ENCODE measurements at regions not wholly inside any gene's neighbourhood (a gene's known extent, or its start where the extent isn't known, plus 50 kb on each side); places are given as distances from the start of the nearest gene placed in this dataset.
A peak's percentile ranks its signal among the peaks of the same experiment; 100 is the strongest.

DNA sequence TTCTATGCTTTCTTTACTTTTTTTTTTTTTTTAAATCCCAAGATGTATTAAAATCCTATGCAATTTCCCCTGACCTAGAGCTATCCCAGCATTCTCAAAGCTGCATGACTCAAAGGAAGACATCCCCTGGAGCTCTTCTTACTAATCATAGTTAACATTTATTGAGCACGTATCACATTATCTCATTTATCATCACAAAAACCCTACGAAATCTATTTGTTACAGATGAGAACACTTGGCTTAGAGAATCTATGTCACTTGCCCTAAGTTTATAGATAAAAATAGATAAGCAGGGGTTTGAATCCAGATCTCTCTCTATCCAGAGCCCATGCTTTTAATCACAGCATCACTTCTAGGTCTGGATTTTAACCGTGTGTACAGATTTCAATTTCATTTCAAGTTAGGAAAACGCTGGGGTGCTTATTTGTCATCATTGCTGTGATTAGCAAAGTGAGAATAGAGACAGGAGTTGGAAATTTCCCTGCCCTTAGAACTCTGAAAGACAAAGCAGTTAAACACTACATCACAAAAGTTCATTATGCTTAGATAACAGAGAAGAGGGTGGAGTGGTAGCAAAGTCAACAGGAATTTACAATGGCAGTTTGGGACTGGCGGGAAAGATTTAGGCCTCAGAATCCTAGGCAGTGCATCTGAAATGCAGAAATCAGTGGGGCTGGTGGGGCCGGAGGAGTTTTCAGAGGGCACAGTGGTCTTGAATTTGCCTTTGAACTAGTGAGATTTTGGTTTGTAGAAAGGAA lies 177.7 kb upstream of the FRMD6 start:
- DNase-seq (ENCODE audit: insufficient read length, low spot score) (no peak), FAIRE-seq (no peak)
- TF ChIP-seq POU2F2 (IDR thresholded peaks at IDR 0.05; ENCODE audit: low read depth, low read length), result no peak
- no peak for TF ChIP-seq POLR2AphosphoS5 (IDR thresholded peaks at IDR 0.05; ENCODE audit: low read depth, low read length)
- TF ChIP-seq SPI1 (IDR thresholded peaks at IDR 0.05; ENCODE audit: low read depth, low read length), result no peak
- no peak for TF ChIP-seq POLR2A (IDR thresholded peaks at IDR 0.05; ENCODE audit: low read depth, low read length)
- no peak for TF ChIP-seq TAF1 (IDR thresholded peaks at IDR 0.05; ENCODE audit: low read depth, low read length)
- TF ChIP-seq PAX5 (IDR thresholded peaks at IDR 0.05; ENCODE audit: insufficient read depth, low read length, severe bottlenecking), result no peak

DNA sequence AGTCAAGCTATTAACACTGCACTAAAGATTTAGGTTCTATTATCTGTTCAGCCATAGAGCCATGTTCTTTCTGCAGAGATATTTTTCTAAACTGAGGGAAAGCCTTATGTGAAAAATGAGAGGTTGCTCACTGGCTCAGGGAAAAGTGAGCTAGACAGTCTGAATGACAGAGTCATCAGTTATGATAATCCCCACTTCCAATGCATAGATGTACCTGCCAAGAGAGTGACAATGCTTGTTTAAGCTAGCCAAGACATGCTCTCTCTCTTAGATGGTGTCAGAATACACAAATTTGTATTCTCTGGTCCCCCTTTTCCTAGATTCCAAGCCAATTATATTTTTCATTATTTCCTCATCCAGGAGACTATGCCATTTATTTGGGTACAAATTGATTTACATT lies 176.9 kb upstream of the FRMD6 start:
- DNase-seq (ENCODE audit: insufficient read length, low spot score) (no peak), FAIRE-seq (no peak)
- no peak for TF ChIP-seq TAF1 (IDR thresholded peaks at IDR 0.05; ENCODE audit: low read depth, low read length)
- no peak for TF ChIP-seq SPI1 (IDR thresholded peaks at IDR 0.05; ENCODE audit: low read depth, low read length)
- TF ChIP-seq POLR2AphosphoS5 (IDR thresholded peaks at IDR 0.05; ENCODE audit: low read depth, low read length), result no peak
- TF ChIP-seq POU2F2 (IDR thresholded peaks at IDR 0.05; ENCODE audit: low read depth, low read length), result no peak
- TF ChIP-seq POLR2A (IDR thresholded peaks at IDR 0.05; ENCODE audit: low read depth, low read length), result no peak
- no peak for TF ChIP-seq PAX5 (IDR thresholded peaks at IDR 0.05; ENCODE audit: insufficient read depth, low read length, severe bottlenecking)

DNA sequence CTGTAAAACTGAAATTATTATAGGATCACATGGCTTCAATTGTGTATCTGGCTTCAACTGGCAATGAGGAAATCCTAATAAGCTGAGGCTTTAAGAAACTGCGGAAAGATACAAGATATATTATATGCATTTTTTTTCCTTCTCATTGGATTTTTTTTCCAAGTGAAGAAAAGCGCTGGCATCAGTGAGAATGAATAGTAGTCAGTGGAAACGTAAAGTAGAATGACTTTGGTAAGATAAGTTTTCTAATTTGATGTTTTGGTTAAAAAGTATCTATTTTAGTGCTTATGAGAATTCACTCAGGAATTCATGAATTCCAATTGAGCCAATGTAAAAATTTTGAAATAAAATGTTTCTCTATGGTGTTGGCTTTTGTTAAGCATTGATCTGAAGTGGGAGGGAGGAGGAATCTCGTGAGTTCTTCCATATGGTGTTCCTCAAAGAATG lies 173.5 kb upstream of the FRMD6 start:
- no peak for FAIRE-seq
- DNase-seq (ENCODE audit: insufficient read length, low spot score), result no peak
- no peak for TF ChIP-seq PAX5 (IDR thresholded peaks at IDR 0.05; ENCODE audit: insufficient read depth, low read length, severe bottlenecking)
- no peak for TF ChIP-seq POLR2A (IDR thresholded peaks at IDR 0.05; ENCODE audit: low read depth, low read length)
- no peak for TF ChIP-seq SPI1 (IDR thresholded peaks at IDR 0.05; ENCODE audit: low read depth, low read length)
- no peak for TF ChIP-seq TAF1 (IDR thresholded peaks at IDR 0.05; ENCODE audit: low read depth, low read length)
- TF ChIP-seq POU2F2 (IDR thresholded peaks at IDR 0.05; ENCODE audit: low read depth, low read length), result no peak
- no peak for TF ChIP-seq POLR2AphosphoS5 (IDR thresholded peaks at IDR 0.05; ENCODE audit: low read depth, low read length)

DNA sequence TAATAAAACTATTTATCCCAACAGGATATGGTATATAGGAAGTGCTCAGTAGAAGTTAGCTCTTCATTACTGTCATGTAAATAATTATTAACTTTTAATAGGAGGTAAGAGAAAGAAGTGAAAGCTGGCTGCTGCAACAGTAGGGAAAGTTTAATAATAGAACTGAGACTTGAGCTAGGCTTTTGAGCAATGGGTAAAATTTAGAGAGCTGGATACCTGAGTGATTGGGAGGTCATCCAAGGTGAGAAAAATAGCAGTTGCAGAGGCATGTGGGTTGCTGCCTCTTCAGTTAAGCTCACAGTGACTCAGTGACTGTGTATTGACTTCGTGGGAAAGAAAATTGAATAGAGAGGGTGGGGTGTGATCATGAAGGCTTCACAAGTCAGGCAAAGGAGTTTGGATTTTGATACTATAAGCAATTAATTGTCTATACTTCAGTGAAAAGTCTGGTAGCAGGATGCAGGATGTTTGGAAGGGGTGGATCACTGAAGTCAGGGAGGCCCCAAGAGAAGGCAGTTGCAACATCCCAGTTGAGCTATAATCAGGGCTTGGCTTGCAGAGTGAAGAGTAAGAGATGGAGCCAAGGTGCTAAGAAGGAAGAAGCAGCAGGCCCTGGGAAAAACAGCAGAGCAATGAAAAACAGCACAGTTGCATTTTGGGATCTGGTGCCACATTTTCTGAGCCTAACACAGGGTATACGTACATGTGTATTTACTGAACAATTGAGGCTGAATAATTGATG lies 172.0 kb upstream of the FRMD6 start:
- FAIRE-seq, result no peak
- no peak for TF ChIP-seq POLR2A (IDR thresholded peaks at IDR 0.05; ENCODE audit: low read depth, low read length)
- no peak for TF ChIP-seq POLR2AphosphoS5 (IDR thresholded peaks at IDR 0.05; ENCODE audit: low read depth, low read length)
- no peak for TF ChIP-seq TAF1 (IDR thresholded peaks at IDR 0.05; ENCODE audit: low read depth, low read length)
- no peak for TF ChIP-seq SPI1 (IDR thresholded peaks at IDR 0.05; ENCODE audit: low read depth, low read length)
- no peak for TF ChIP-seq POU2F2 (IDR thresholded peaks at IDR 0.05; ENCODE audit: low read depth, low read length)
- TF ChIP-seq PAX5 (IDR thresholded peaks at IDR 0.05; ENCODE audit: insufficient read depth, low read length, severe bottlenecking), result no peak
- no peak for DNase-seq (ENCODE audit: insufficient read length, low spot score)

DNA sequence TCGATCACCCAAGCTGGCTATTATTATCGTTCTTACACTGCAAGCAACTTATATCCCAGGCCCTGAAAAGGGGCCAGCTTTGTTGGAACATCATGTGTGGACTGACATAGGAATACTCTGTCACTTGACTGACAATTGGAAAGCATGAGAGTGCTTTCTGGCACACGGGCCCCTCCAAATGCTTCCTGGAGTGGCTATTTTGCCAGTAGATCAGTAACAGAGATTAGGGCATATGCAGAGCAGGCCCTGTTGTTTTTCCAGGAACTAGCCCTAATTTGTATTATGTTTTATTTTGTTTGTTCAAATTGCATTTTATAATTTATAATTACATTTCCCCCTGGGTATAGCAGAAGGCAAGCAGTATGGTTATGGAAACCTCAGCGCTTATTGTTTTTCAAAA lies 170.1 kb upstream of the FRMD6 start:
- no peak for TF ChIP-seq POLR2A (IDR thresholded peaks at IDR 0.05; ENCODE audit: low read depth, low read length)
- no peak for TF ChIP-seq POU2F2 (IDR thresholded peaks at IDR 0.05; ENCODE audit: low read depth, low read length)
- no peak for TF ChIP-seq TAF1 (IDR thresholded peaks at IDR 0.05; ENCODE audit: low read depth, low read length)
- TF ChIP-seq POLR2AphosphoS5 (IDR thresholded peaks at IDR 0.05; ENCODE audit: low read depth, low read length), result no peak
- no peak for TF ChIP-seq SPI1 (IDR thresholded peaks at IDR 0.05; ENCODE audit: low read depth, low read length)
- no peak for TF ChIP-seq PAX5 (IDR thresholded peaks at IDR 0.05; ENCODE audit: insufficient read depth, low read length, severe bottlenecking)
- DNase-seq (ENCODE audit: insufficient read length, low spot score), result no peak
- FAIRE-seq, result no peak

DNA sequence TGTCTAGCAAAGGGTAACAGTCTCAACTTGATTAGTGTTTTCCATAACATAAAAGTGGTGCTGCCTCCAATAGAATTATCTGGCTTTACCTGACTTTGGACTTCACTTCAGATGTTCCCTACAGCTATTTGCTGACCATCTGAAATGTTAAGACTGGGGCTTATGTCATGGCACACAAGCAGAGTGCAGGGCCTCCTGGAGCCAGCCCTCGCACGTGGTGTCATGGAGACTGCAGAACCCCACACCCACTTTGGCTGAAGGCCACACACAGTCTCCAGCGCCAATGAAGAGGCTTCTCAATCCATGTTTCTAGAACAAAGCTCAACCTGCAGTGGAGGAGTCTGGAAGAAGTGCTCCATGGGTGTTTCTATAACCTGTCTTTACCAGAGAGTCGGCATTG lies 169.6 kb upstream of the FRMD6 start:
- no peak for FAIRE-seq

DNA sequence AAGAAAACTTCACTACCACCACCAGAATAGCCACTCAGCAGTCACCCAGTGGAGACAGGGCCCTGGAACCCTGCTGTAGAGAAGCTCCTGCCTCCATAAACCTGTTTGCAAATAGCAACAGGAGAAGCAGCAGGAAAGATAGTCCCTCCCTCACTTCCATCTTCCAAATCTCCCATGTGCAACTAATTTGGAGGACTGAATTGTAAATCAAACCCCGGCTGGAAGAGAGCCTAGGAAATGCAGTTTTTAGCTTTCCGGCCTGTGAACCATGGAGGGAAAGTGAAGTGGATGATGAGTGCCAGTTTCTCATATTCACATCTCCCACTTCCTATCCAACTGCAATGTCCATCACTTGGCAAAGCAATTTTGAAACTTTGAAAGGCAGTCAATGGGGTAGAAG lies 167.2 kb upstream of the FRMD6 start:
- FAIRE-seq, result no peak
- no peak for DNase-seq (ENCODE audit: insufficient read length, low spot score)
- TF ChIP-seq SPI1 (IDR thresholded peaks at IDR 0.05; ENCODE audit: low read depth, low read length) (no peak), POLR2A (IDR thresholded peaks at IDR 0.05; ENCODE audit: low read depth, low read length) (no peak), TAF1 (IDR thresholded peaks at IDR 0.05; ENCODE audit: low read depth, low read length) (no peak), PAX5 (IDR thresholded peaks at IDR 0.05; ENCODE audit: insufficient read depth, low read length, severe bottlenecking) (no peak), POLR2AphosphoS5 (IDR thresholded peaks at IDR 0.05; ENCODE audit: low read depth, low read length) (no peak), POU2F2 (IDR thresholded peaks at IDR 0.05; ENCODE audit: low read depth, low read length) (no peak)

More for the DNA sequence above, 169.6 kb upstream of the FRMD6 start:
- no peak for DNase-seq (ENCODE audit: insufficient read length, low spot score)
- TF ChIP-seq POU2F2 (IDR thresholded peaks at IDR 0.05; ENCODE audit: low read depth, low read length) (no peak), POLR2A (IDR thresholded peaks at IDR 0.05; ENCODE audit: low read depth, low read length) (no peak), PAX5 (IDR thresholded peaks at IDR 0.05; ENCODE audit: insufficient read depth, low read length, severe bottlenecking) (no peak), POLR2AphosphoS5 (IDR thresholded peaks at IDR 0.05; ENCODE audit: low read depth, low read length) (no peak), SPI1 (IDR thresholded peaks at IDR 0.05; ENCODE audit: low read depth, low read length) (no peak), TAF1 (IDR thresholded peaks at IDR 0.05; ENCODE audit: low read depth, low read length) (no peak)

DNA sequence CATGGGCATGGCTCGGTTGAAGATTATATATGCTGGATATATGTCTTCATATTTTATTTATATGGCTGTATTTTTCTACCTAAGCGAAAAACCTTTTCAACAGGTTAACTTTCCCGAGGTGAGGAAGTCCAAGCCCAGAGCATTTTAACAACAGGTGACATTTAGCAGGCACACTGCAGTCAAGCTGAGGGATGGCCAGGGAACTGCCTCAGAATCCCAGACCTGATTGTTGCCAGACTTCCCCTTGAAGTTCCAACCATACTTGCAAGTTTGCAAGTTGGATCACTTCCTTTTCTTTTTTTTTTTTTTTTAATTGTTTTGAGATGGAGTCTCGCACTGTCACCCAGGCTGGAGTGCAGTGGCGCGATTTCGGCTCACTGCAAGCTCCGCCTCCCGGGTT lies 166.0 kb upstream of the FRMD6 start:
- FAIRE-seq, result no peak
- no peak for DNase-seq (ENCODE audit: insufficient read length, low spot score)

DNA sequence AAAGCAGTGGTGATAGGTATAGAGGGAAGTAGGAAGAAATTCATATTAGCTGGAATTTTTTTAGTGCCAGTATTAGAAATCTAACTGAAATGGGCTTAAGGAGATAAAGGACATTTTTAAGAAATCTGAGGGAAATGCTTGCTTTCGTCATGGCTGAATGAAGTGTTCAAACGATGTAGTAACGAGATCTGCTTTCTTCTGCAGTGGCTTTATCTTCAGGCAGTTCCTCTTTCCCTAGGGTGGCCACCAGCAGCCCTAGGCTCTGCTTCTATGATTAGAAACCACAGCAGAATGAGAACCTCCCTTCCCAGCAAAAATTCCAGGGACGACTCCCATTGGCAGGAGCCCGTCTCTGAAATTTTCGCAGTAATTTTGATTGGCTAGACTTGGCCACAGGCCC lies 163.9 kb upstream of the FRMD6 start:
- no peak for DNase-seq (ENCODE audit: insufficient read length, low spot score)
- FAIRE-seq, result no peak
- 0 out of 2 replicates have a peak, but pooled peaks have one; percentile 12 for TF ChIP-seq SPI1 (IDR thresholded peaks at IDR 0.05; ENCODE audit: low read depth, low read length)
- no peak for TF ChIP-seq POU2F2 (IDR thresholded peaks at IDR 0.05; ENCODE audit: low read depth, low read length)
- no peak for TF ChIP-seq POLR2AphosphoS5 (IDR thresholded peaks at IDR 0.05; ENCODE audit: low read depth, low read length)
- no peak for TF ChIP-seq TAF1 (IDR thresholded peaks at IDR 0.05; ENCODE audit: low read depth, low read length)

More for the DNA sequence above, 166.0 kb upstream of the FRMD6 start:
- TF ChIP-seq TAF1 (IDR thresholded peaks at IDR 0.05; ENCODE audit: low read depth, low read length) (no peak), SPI1 (IDR thresholded peaks at IDR 0.05; ENCODE audit: low read depth, low read length) (no peak), POU2F2 (IDR thresholded peaks at IDR 0.05; ENCODE audit: low read depth, low read length) (no peak), PAX5 (IDR thresholded peaks at IDR 0.05; ENCODE audit: insufficient read depth, low read length, severe bottlenecking) (no peak), POLR2AphosphoS5 (IDR thresholded peaks at IDR 0.05; ENCODE audit: low read depth, low read length) (no peak), POLR2A (IDR thresholded peaks at IDR 0.05; ENCODE audit: low read depth, low read length) (no peak)

Measured in GM12891 (cell line).